ENCODE measurements at regions not wholly inside any gene's neighbourhood (a gene's known extent, or its start where the extent isn't known, plus 50 kb on each side); places are given as distances from the start of the nearest gene placed in this dataset.

- no peak for DNase-seq
Observed at GRCh38 chr6:23329086-23329485, 759.7 kb downstream of the HDGFL1 start.

GRCh38 chr6:23330632-23331031, 761.3 kb downstream of the HDGFL1 start:
- peak; percentile 1 for DNase-seq

GRCh38 chr6:23334360-23334759, 765.0 kb downstream of the HDGFL1 start:
- no peak for DNase-seq

GRCh38 chr6:23335894-23336293, 766.5 kb downstream of the HDGFL1 start:
- DNase-seq: no peak

GRCh38 chr6:23339268-23339667, 769.9 kb downstream of the HDGFL1 start:
- no peak for DNase-seq

- DNase-seq: no peak
Observed at GRCh38 chr6:23340271-23340670, 770.9 kb downstream of the HDGFL1 start.

GRCh38 chr6:23343610-23344306, 774.4 kb downstream of the HDGFL1 start:
- DNase-seq: no peak

GRCh38 chr6:23348185-23348584, 777.8 kb upstream of the NRSN1 start:
- DNase-seq: no peak

- DNase-seq: no peak
Observed at GRCh38 chr6:23349521-23350147, 776.4 kb upstream of the NRSN1 start.

GRCh38 chr6:23350752-23351453, 775.1 kb upstream of the NRSN1 start:
- DNase-seq: no peak

GRCh38 chr6:23354004-23354403, 772.0 kb upstream of the NRSN1 start:
- no peak for DNase-seq

GRCh38 chr6:23357185-23357766, 768.7 kb upstream of the NRSN1 start:
- no peak for DNase-seq

GRCh38 chr6:23365732-23366131, 760.3 kb upstream of the NRSN1 start:
- DNase-seq: no peak

GRCh38 chr6:23367311-23367710, 758.7 kb upstream of the NRSN1 start:
- no peak for DNase-seq

GRCh38 chr6:23368557-23368956, 757.5 kb upstream of the NRSN1 start:
- no peak for DNase-seq

- DNase-seq: no peak
Observed at GRCh38 chr6:23370051-23370450, 756.0 kb upstream of the NRSN1 start.

GRCh38 chr6:23371132-23371915, 754.7 kb upstream of the NRSN1 start:
- DNase-seq: no peak

GRCh38 chr6:23377830-23378229, 748.2 kb upstream of the NRSN1 start:
- no peak for DNase-seq

GRCh38 chr6:23380465-23380864, 745.5 kb upstream of the NRSN1 start:
- no peak for DNase-seq

- no peak for DNase-seq
Observed at GRCh38 chr6:23388086-23388783, 737.8 kb upstream of the NRSN1 start.

GRCh38 chr6:23389386-23389785, 736.6 kb upstream of the NRSN1 start:
- no peak for DNase-seq

GRCh38 chr6:23390221-23390620, 735.8 kb upstream of the NRSN1 start:
- no peak for DNase-seq

Data from inflammatory macrophage treated with lipopolysaccharide for 4 hours (primary cell).